Smooth muscle cell of the brain vasculature (primary cell): ENCODE measurements at regions not wholly inside any gene's neighbourhood (a gene's known extent, or its start where the extent isn't known, plus 50 kb on each side); places are given as distances from the start of the nearest gene placed in this dataset.

Experiments
- DNase-seq: peaks from one replicate; pipeline ENCODE4 v3.0.0-alpha.2; 2012; ENCODE audit warnings: low read depth, low spot score

DNA sequence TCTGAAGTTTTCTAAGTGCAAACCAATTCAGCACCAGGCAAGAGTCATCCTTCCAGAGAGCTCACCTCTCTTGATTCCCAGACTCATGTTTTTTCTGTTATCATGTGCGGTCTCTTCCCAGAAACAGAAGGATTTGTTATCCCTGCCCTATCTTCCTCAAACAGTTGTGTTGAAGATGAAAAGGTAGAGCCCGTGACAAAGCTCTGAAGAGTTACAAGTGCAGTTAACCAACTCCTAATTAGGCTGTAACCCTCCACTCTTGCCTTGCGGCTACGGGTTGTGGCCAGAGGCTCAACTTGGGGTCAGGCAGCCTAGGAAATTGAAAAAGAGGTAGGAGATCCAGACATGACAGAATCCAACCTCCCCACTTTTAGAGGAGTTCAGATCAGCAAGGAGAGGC lies 76.2 kb upstream of the CADM1 start:
- no peak for DNase-seq

DNA sequence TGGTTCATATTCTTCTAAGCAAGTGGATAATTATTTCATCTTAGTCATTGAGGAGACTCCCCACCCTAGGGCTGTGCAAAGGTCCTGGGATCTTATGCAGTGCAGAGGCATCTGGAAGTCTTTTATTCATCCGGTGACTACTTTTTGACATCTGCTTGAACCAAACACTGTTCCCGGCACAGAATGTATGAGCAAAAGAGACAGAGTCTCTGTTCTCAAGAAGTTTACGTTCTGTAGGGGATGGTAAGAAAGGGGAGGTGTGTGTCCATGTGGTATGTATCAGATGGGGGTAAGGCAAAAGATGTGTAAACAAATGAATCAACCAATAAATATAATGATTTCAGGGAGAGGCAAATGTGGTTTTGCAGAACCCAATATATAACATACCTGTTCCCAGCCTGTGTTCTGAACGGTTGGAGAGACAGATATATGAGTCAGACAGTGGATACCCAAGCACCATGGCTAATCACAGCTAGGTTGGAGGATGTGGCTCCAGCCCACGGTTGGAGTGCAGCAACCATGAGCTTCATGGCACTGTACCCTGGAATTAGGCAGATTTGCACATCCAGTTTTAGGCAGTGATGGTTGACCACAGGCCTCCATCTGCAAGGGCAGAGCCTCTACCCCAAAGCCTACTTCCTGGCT lies 75.1 kb upstream of the CADM1 start:
- no peak for DNase-seq

GRCh38 chr11:115578275-115578674 lies 74.1 kb upstream of the CADM1 start:
- DNase-seq, result no peak

- no peak for DNase-seq
These were observed 73.5 kb upstream of the CADM1 start for GRCh38 chr11:115577701-115578100.

DNA sequence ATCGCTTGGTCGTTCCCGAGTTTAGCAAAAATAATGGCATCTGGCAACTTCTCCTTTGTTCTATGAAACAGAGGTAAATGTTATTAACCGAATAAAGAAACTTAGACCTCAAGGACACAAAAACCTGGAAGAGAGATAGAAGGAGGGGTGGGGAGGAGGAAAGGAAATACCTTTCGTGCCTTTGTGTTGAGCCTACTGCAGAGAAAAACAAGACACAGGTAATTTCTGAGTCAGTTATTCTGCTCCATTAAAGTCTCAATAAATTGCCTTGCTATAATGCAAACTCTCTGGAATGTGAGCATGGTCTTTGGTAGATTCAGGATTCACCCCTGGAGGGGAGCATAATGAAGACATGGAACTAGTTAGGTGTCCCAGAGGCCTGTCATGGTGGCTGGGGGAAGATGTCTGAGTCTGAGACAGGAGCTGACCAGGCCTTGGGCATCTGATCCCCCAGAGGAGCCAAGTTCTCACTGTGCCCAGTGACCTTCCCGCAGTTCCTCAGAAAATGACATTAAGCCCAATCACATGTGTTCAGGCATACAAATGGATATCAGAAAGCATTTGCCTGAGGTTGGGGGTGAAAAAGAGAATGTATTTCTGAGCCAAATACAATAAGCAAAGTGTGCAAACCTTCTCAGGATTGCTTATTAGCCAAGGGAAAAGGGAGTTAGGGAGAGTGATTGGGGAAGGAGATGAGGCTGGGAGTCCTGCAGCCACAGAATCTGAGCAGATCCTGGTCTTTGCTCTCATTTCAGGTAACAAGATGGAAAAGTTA lies 72.6 kb upstream of the CADM1 start:
- DNase-seq, result no peak

DNA sequence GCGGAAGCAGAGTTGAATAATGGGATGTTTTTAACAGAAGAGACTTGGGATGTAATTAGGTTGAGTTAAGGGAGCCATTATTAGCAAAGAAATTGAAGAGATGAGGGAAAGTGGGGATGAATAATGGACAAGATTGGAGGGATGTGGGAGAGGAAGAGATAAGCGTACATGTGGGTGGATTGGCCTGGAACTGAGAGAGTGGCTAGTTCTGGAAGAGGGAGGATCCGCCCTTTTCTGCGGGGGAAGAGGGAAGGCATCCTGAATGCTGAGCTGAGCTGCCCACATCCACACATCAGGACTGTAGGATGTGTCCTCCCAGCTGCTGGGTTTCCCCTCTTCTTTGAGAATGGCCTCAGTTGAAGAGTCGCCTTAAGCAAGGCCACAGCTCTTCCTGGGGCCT lies 68.3 kb upstream of the CADM1 start:
- DNase-seq, result no peak

DNA sequence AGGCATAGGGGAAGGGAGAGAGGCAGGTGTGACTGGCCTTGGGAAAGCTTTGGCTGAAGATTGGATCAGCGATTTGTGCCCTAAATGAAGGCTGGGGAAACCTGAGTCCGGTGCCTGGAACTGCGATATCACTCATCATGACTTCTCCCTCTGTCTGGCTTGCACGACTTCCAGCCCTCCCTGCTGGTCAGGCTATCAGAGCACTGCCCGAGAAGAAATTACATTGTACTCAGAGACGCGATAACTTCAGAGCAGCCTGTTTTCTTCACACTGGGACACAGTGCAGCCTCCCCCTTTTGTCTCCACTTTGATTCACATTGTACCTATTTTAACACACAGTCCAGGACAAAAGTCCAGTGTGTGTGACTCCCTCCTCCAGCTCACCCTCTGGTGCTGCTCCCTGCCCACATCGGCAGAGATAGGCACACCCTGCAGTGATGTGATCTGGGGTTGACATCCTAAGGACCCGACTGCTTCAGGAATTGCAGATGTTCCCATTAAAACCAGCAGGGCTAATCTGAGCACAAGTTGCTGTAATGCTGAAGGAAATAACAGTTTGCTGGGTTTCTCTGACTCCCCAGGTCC lies 62.1 kb upstream of the CADM1 start:
- no peak for DNase-seq

- DNase-seq, result no peak
These were observed 60.6 kb upstream of the CADM1 start for GRCh38 chr11:115564851-115565250.

DNA sequence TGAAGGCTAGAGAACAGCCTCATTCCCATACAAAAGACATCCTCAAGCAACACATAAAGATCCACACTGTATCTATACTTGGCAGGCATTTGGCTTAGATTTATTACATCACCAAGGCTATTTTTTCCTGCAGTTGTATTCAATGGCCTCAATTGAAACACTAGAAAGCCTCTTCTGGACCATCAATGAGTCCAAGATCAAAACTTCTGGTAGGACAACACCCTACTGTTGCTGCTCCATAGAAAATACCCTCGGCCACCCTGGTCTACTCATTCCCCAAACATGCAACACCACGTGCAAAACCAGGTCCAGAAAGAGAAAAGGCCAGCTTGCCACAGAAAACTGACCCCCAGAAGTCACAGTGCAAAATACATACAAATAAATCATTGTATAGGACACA lies 56.9 kb upstream of the CADM1 start:
- no peak for DNase-seq

- DNase-seq, result no peak
These were observed 54.4 kb upstream of the CADM1 start for GRCh38 chr11:115558635-115559034.

DNA sequence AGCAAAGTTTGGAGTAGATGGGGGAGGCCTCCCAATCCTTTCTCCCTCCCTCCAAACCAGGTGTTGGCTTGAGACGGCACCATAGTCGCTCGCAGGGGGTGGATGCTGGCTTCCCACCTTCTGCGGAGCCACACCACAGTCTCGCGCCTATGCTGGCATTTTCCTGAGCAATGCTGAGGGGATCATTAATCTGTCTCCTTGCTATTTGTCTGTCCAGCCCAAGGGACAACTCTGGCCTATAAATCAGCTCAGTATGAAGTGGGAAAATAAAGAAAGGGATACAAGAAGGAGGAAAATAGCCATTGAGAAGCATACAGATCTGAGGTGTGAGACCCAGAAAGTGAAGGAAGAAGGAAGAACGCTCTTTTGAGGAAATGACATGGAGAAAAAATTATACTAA lies 53.5 kb upstream of the CADM1 start:
- no peak for DNase-seq

DNA sequence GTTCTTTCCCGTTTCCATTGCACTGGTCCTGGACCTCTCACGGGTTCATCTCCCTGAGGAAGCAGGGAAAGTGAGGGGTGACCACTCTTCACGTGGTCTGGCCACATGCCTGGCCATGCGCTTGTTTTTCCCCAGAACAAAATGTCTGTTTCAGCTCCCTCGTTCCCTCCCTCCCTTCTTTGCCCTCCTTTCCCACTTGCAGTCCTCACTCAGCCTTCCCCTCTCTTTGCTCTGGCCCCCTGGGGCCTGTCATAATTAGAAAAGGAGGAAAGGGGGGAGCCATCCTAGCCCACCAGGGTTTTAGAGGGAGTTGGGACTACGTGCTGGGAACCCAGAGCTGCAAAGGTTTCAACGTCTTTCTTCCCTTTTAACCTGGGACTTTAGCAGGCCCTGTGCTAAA lies 52.8 kb upstream of the CADM1 start:
- no peak for DNase-seq

DNA sequence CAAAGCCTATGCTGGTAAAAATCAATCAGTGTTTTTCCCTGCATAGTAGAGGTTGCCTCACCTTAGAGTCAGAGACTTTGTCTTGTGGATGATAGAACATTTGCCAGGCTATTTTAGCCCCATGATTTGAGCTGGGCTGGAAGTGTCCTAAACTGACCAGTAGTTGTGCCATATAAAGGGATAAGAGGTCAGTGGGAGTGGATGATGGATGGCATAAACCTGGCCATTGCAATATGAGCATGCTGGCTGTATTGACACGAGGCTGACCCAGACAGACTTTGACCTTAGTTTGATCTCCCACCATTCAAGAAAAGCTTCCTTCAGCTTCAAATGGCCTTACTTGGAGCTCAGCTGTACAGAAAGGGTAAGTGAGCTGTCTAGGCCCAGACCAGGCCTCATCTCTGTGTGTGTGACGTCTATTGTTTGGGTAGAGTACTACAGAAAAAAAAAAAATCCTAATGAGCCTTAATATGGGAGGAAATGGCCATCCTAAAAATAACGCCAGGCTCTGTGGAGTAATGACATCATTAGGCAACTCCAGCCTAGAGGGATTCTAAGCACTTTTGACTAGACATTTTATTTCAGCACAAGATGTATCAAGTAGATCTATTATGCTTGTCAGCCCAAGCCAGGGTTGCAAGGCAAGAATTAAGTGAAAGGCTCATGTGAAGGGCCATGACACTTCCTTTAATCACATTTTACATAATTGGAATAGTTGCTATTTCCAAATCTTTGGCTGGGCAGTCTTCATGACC lies 51.3 kb upstream of the CADM1 start:
- DNase-seq, result no peak
